Osteocyte (in vitro differentiated cells): ENCODE measurements at regions not wholly inside any gene's neighbourhood (a gene's known extent, or its start where the extent isn't known, plus 50 kb on each side); places are given as distances from the start of the nearest gene placed in this dataset.
"Not testable (repeated sequence)": the region's sequence is repeated elsewhere in the genome, so short reads cannot be mapped to it uniquely, and the experiment has no call there.

ENCODE experiments used
- DNase-seq: peaks from one replicate; pipeline ENCODE4 v3.0.0; 2021; ENCODE audit warnings: mixed read lengths; ENCODE audit not compliant: unreplicated experiment; ENCODE audit errors: extremely low spot score
- H3K27ac Mint-ChIP-seq: one replicate; pipeline ENCODE4 v1.8.0; 2021; ENCODE audit warnings: mild to moderate bottlenecking, mixed read lengths; ENCODE audit not compliant: unreplicated experiment
- H3K27me3 Mint-ChIP-seq: one replicate; pipeline ENCODE4 v1.8.0; 2021; ENCODE audit warnings: mixed read lengths; ENCODE audit not compliant: unreplicated experiment
- H3K36me3 Mint-ChIP-seq: one replicate; pipeline ENCODE4 v1.8.0; 2021; ENCODE audit warnings: mixed read lengths; ENCODE audit not compliant: unreplicated experiment
- H3K4me1 Mint-ChIP-seq: one replicate; pipeline ENCODE4 v1.8.0; 2021; ENCODE audit warnings: mixed read lengths; ENCODE audit not compliant: unreplicated experiment
- H3K4me3 Mint-ChIP-seq: one replicate; pipeline ENCODE4 v1.8.0; 2021; ENCODE audit warnings: mild to moderate bottlenecking, moderate library complexity, mixed read lengths; ENCODE audit not compliant: unreplicated experiment
- H3K9me3 Mint-ChIP-seq: one replicate; pipeline ENCODE4 v1.8.0; 2021; ENCODE audit warnings: mixed read lengths; ENCODE audit not compliant: unreplicated experiment

- not testable (repeated sequence) for H3K9me3 Mint-ChIP-seq
Measured at GRCh38 chr20:29566901-29567635, 1690.4 kb upstream of the DEFB115 start.

GRCh38 chr20:29567671-29568070 lies 1689.8 kb upstream of the DEFB115 start:
- H3K27me3 Mint-ChIP-seq, H3K27ac Mint-ChIP-seq, H3K4me3 Mint-ChIP-seq, H3K4me1 Mint-ChIP-seq, H3K9me3 Mint-ChIP-seq, H3K36me3 Mint-ChIP-seq, DNase-seq: not testable (repeated sequence)

More at GRCh38 chr20:29566901-29567635, 1690.4 kb upstream of the DEFB115 start:
- H3K4me1 Mint-ChIP-seq, H3K27ac Mint-ChIP-seq, DNase-seq, H3K27me3 Mint-ChIP-seq, H3K36me3 Mint-ChIP-seq, H3K4me3 Mint-ChIP-seq: not testable (repeated sequence)

- not testable (repeated sequence) for H3K4me1 Mint-ChIP-seq, H3K9me3 Mint-ChIP-seq, DNase-seq, H3K27me3 Mint-ChIP-seq, H3K36me3 Mint-ChIP-seq, H3K27ac Mint-ChIP-seq, H3K4me3 Mint-ChIP-seq
Measured at GRCh38 chr20:29570126-29570525, 1687.3 kb upstream of the DEFB115 start.

GRCh38 chr20:29589530-29589929 lies 1667.9 kb upstream of the DEFB115 start:
- not testable (repeated sequence) for DNase-seq, H3K36me3 Mint-ChIP-seq, H3K4me3 Mint-ChIP-seq, H3K27me3 Mint-ChIP-seq, H3K4me1 Mint-ChIP-seq, H3K27ac Mint-ChIP-seq
- peaks cover 12% of the 10 kb centered on the region for H3K9me3 Mint-ChIP-seq

DNA sequence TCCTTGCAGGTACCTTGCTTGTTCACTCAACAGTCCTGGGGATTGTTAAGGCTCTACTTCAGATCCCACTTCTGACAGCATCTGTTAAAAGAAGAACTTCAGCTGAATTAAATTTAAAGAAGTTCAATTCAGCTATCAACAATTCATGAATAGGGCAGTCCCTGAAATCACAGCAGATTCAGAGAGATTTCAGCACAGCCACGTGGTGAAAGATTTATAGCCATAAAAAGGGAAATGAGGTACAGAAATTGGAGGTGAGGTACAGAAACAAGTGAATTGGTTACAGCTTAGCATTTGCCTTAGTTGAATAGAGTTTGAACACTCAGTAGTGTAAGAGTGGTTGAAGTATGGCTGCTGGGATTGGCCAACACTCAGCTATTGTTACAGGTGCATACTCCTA lies 1653.3 kb upstream of the DEFB115 start:
- not testable (repeated sequence) for DNase-seq, H3K4me3 Mint-ChIP-seq, H3K27ac Mint-ChIP-seq, H3K36me3 Mint-ChIP-seq, H3K4me1 Mint-ChIP-seq, H3K27me3 Mint-ChIP-seq
- peaks cover 30% of the 10 kb centered on the region for H3K9me3 Mint-ChIP-seq

- H3K36me3 Mint-ChIP-seq, H3K4me1 Mint-ChIP-seq, H3K4me3 Mint-ChIP-seq, H3K27me3 Mint-ChIP-seq, DNase-seq, H3K27ac Mint-ChIP-seq: not testable (repeated sequence)
- H3K9me3 Mint-ChIP-seq: peaks cover 27% of the 10 kb centered on the region
Measured at GRCh38 chr20:29606171-29606570, 1651.3 kb upstream of the DEFB115 start.

DNA sequence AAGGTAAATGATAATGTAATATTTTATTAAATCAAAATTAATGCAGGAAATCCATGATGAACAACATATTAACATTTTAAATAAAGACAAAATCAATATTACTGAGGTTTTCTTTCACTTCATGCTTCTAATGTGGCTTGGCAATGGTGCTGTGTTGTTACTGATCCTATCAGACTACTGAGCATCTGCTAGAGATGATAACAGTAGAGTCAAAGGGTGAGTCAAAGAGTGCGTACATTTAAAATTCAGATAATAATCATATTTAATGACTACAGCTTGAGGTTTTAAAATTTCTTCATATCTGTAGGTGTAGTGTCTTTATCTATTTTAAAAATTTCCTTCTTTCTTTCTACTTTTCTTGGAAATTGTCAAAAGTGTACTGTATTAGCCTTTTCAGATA lies 1628.1 kb upstream of the DEFB115 start:
- H3K4me1 Mint-ChIP-seq, H3K36me3 Mint-ChIP-seq, DNase-seq, H3K27ac Mint-ChIP-seq, H3K27me3 Mint-ChIP-seq, H3K4me3 Mint-ChIP-seq: not testable (repeated sequence)
- peaks cover 53% of the 10 kb centered on the region for H3K9me3 Mint-ChIP-seq
